Embryonic facial prominence (tissue), 1 donor: ENCODE measurements at regions not wholly inside any gene's neighbourhood (a gene's known extent, or its start where the extent isn't known, plus 50 kb on each side); places are given as distances from the start of the nearest gene placed in this dataset.

Experiments used
- DNase-seq: peaks from one replicate; pipeline ENCODE4 v3.0.0-alpha.2; 2016; ENCODE audit errors: extremely low spot score

GRCh38 chr11:92753161-92753560 is 216.3 kb upstream of the MTNR1B start:
- no peak for DNase-seq

- no peak for DNase-seq
Measured at GRCh38 chr11:92758241-92758780, 211.1 kb upstream of the MTNR1B start.

- no peak for DNase-seq
Measured at GRCh38 chr11:92759571-92760214, 209.8 kb upstream of the MTNR1B start.

GRCh38 chr11:92762121-92762540 is 207.3 kb upstream of the MTNR1B start:
- DNase-seq, result no peak

- DNase-seq, result no peak
Measured at GRCh38 chr11:92763336-92763735, 206.1 kb upstream of the MTNR1B start.

- DNase-seq, result no peak
Measured at GRCh38 chr11:92764128-92764527, 205.3 kb upstream of the MTNR1B start.

GRCh38 chr11:92765082-92765840 is 204.2 kb upstream of the MTNR1B start:
- DNase-seq, result no peak

- no peak for DNase-seq
Measured at GRCh38 chr11:92765965-92766371, 203.5 kb upstream of the MTNR1B start.

- DNase-seq, result no peak
Measured at GRCh38 chr11:92766698-92767097, 202.8 kb upstream of the MTNR1B start.

GRCh38 chr11:92767416-92767815 is 202.0 kb upstream of the MTNR1B start:
- no peak for DNase-seq

- DNase-seq, result peak; percentile 8
Measured at GRCh38 chr11:92768121-92768840, 201.2 kb upstream of the MTNR1B start.

GRCh38 chr11:92769112-92769511 is 200.3 kb upstream of the MTNR1B start:
- no peak for DNase-seq

- no peak for DNase-seq
Measured at GRCh38 chr11:92770419-92770818, 199.0 kb upstream of the MTNR1B start.

- DNase-seq, result no peak
Measured at GRCh38 chr11:92770981-92771380, 198.5 kb upstream of the MTNR1B start.

- DNase-seq, result no peak
Measured at GRCh38 chr11:92771701-92772100, 197.8 kb upstream of the MTNR1B start.

GRCh38 chr11:92775003-92775676 is 194.3 kb upstream of the MTNR1B start:
- DNase-seq, result no peak

GRCh38 chr11:92776676-92777075 is 192.8 kb upstream of the MTNR1B start:
- DNase-seq, result no peak

- no peak for DNase-seq
Measured at GRCh38 chr11:92779746-92780145, 189.7 kb upstream of the MTNR1B start.

- DNase-seq, result no peak
Measured at GRCh38 chr11:92781151-92781550, 188.3 kb upstream of the MTNR1B start.

GRCh38 chr11:92782806-92783205 is 186.6 kb upstream of the MTNR1B start:
- DNase-seq, result no peak

GRCh38 chr11:92784331-92784730 is 185.1 kb upstream of the MTNR1B start:
- no peak for DNase-seq

- no peak for DNase-seq
Measured at GRCh38 chr11:92787638-92788037, 181.8 kb upstream of the MTNR1B start.
